GM23338 (cell line): ENCODE measurements at regions not wholly inside any gene's neighbourhood (a gene's known extent, or its start where the extent isn't known, plus 50 kb on each side); places are given as distances from the start of the nearest gene placed in this dataset.

Source experiments
- ATAC-seq: fragments of 200-7000 bp; cut with Tn5 transposase; 3 replicates; pipeline ENCODE4 v1.9.1; 2020
- DNase-seq: peaks from one replicate; pipeline ENCODE4 v3.0.0-alpha.2; 2015; ENCODE audit warnings: low spot score
- H2AFZ ChIP-seq: fragments of 200-600 bp; sonication (generic); 2 replicates; pipeline ENCODE4 v1.8.0; 2016; ENCODE audit warnings: antibody characterized with exemption, mild to moderate bottlenecking, moderate library complexity
- H3F3A ChIP-seq: fragments of 200-600 bp; sonication (generic); replicated peaks from 2 replicates; pipeline ENCODE4 v1.8.0; 2017; ENCODE audit warnings: antibody characterized with exemption, mixed run types, low read depth
- H3K27ac ChIP-seq: fragments of 200-600 bp; sonication (generic); 2 replicates; pipeline ENCODE4 v1.6.1; 2016; ENCODE audit warnings: low read depth
- H3K27me3 ChIP-seq: fragments of 200-600 bp; sonication (generic); 2 replicates; pipeline ENCODE4 v1.8.0; 2016; ENCODE audit warnings: mild to moderate bottlenecking, mixed run types, moderate library complexity; ENCODE audit not compliant: insufficient read depth
- H3K36me3 ChIP-seq: fragments of 200-600 bp; sonication (generic); 2 replicates; pipeline ENCODE4 v1.8.0; 2016; ENCODE audit warnings: mild to moderate bottlenecking; ENCODE audit not compliant: insufficient read depth
- H3K4me1 ChIP-seq: fragments of 200-600 bp; sonication (generic); 2 replicates; pipeline ENCODE4 v1.8.0; 2016; ENCODE audit warnings: mild to moderate bottlenecking, moderate library complexity; ENCODE audit not compliant: insufficient read depth
- H3K4me2 ChIP-seq: fragments of 200-600 bp; sonication (generic); 2 replicates; pipeline ENCODE4 v1.7.1; 2017; ENCODE audit warnings: mixed run types
- H3K4me3 ChIP-seq: fragments of 200-600 bp; sonication (generic); 2 replicates; pipeline ENCODE4 v1.6.1; 2016; ENCODE audit warnings: mixed run types
- H3K79me2 ChIP-seq: fragments of 200-600 bp; sonication (generic); replicated peaks from 2 replicates; pipeline ENCODE4 v1.8.0; 2017; ENCODE audit warnings: mild to moderate bottlenecking; ENCODE audit not compliant: insufficient read depth
- H3K9me2 ChIP-seq: fragments of 200-600 bp; sonication (generic); 2 replicates; pipeline ENCODE4 v1.8.0; 2017; ENCODE audit not compliant: insufficient read depth
- H4K20me1 ChIP-seq: fragments of 200-600 bp; sonication (generic); replicated peaks from 2 replicates; pipeline ENCODE4 v1.8.0; 2017; ENCODE audit warnings: mild to moderate bottlenecking; ENCODE audit not compliant: insufficient read depth
- H3K27ac Mint-ChIP-seq: 2 replicates; pipeline ENCODE4 v1.8.0; 2020; ENCODE audit warnings: inconsistent platforms, mild to moderate bottlenecking, moderate library complexity, mixed read lengths
- H3K27me3 Mint-ChIP-seq: 3 replicates; pipeline ENCODE4 v1.8.0; 2022; ENCODE audit warnings: low read depth, mild to moderate bottlenecking, moderate library complexity, mixed read lengths, inconsistent platforms; ENCODE audit not compliant: insufficient read depth, poor library complexity
- H3K36me3 Mint-ChIP-seq: 3 replicates; pipeline ENCODE4 v1.8.0; 2021; ENCODE audit warnings: low read depth, mild to moderate bottlenecking, inconsistent platforms, moderate library complexity, mixed read lengths
- H3K4me1 Mint-ChIP-seq: 3 replicates; pipeline ENCODE4 v1.8.0; 2020; ENCODE audit warnings: mild to moderate bottlenecking, inconsistent platforms, mixed read lengths
- H3K4me3 Mint-ChIP-seq: 3 replicates; pipeline ENCODE4 v1.8.0; 2021; ENCODE audit warnings: moderate library complexity, mild to moderate bottlenecking, inconsistent platforms, mixed read lengths
- H3K9me3 Mint-ChIP-seq: 3 replicates; pipeline ENCODE4 v1.8.0; 2020; ENCODE audit warnings: moderate library complexity, mild to moderate bottlenecking, inconsistent platforms, mixed read lengths
- EZH2 ChIP-seq: fragments of 200-600 bp; sonication (generic); IDR thresholded peaks from one replicate; pipeline ENCODE4 v1.8.0; 2017; ENCODE audit warnings: antibody characterized with exemption, mild to moderate bottlenecking, low read depth; ENCODE audit not compliant: unreplicated experiment
- EZH2phosphoT487 ChIP-seq: fragments of 200-600 bp; sonication (generic); IDR thresholded peaks from one replicate; pipeline ENCODE4 v1.8.1; 2018; ENCODE audit warnings: antibody characterized with exemption; ENCODE audit not compliant: unreplicated experiment
- POLR2AphosphoS5 ChIP-seq: IDR thresholded peaks from 2 replicates; pipeline ENCODE4 v1.6.1; 2016; ENCODE audit warnings: antibody characterized with exemption, low read depth
- ZNF114 ChIP-seq: fragments of 250-450 bp; sonication (Bioruptor Pico); IDR thresholded peaks from 2 replicates; pipeline ENCODE4 v1.5.0; 2020; ENCODE audit warnings: mild to moderate bottlenecking, moderate library complexity
- ZNF331 ChIP-seq: fragments of 250-450 bp; sonication (Bioruptor Pico); IDR thresholded peaks from 2 replicates; pipeline ENCODE4 v1.5.0; 2020; ENCODE audit warnings: low read depth, mild to moderate bottlenecking, moderate library complexity
- TF ChIP-seq, protein P1 (sequence below), 2 experiments: fragments of 200-600 bp in 1 of 2; sonication (generic) in 1 of 2; conservative IDR thresholded peaks; 2 replicates each; pipeline versions ENCODE4 v1.5.1 to v1.6.1; 2016 to 2017; ENCODE audit warnings: antibody characterized with exemption in 2 of 2, low read depth in 2 of 2, mild to moderate bottlenecking in 2 of 2, moderate library complexity in 1 of 2
- TF ChIP-seq, protein P2 (sequence below): IDR thresholded peaks from one replicate; pipeline ENCODE4 v1.6.1; 2018; ENCODE audit warnings: antibody characterized with exemption; ENCODE audit not compliant: unreplicated experiment
- TF ChIP-seq, protein P3 (sequence below): IDR thresholded peaks from 2 replicates; pipeline ENCODE4 v1.6.1; 2016; ENCODE audit warnings: antibody characterized with exemption

DNA sequence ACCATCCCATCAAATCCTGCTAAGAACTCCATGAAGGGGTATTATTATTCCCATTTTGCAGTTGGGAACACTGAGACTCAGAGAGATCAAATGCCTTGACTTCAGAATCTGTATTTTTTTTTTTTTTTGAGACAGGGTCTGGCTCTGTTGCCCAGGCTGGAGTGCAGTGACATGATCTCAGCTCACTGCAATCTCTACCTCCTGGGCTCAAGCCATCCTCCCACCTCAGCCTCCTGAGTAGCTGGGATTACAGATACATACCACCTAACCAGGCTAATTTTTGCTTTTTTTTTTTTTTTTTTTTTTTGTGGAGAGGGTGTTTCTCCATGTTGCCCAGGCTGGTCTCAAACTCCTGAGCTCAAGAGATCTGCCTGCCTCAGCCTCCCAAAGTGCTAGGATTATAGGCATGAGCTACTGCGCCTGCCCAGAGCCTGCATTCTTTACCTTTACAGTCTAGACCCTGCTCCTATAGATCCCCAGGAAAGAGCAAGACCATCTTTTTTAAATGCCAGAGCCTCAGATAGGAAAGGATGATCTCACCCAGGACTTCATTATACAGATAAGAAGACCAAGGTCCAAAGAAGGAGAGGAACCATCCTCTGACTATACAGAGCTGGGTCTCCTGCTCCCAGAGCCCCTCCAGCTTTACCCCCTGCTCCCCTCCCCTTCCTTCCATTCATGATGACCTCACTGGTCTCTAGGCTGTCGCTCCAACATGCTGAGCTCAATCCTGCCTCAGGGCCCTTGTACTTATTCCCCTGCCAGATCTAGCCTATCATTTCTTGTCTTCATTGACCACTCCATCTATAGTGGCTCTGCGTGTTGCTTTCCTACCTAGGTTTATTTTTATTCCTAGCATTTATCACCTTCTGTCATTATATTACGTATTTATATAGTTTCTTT lies 138.6 kb downstream of the CEBPB start:
- no peak overlapping the region for H3K27ac ChIP-seq
- H3K4me1 Mint-ChIP-seq = no peaks in the 10 kb centered on the region
- H3K9me3 Mint-ChIP-seq = no peaks in the 10 kb centered on the region; the same call in 2 of the 3 replicates
- no peaks in the 10 kb centered on the region for H3K36me3 ChIP-seq
- no peak overlapping the region for H3K4me3 ChIP-seq
- no peaks in the 10 kb centered on the region for H3K27me3 ChIP-seq
- H3K4me1 ChIP-seq = no peaks in the 10 kb centered on the region
- no peaks in the 10 kb centered on the region for H3F3A ChIP-seq
- H3K36me3 Mint-ChIP-seq = no peaks in the 10 kb centered on the region
- no peaks in the 10 kb centered on the region; the same call in 1 of the 2 replicates for H3K9me2 ChIP-seq
- no peak overlapping the region for H3K4me2 ChIP-seq
- H2AFZ ChIP-seq = no peak overlapping the region
- ATAC-seq (no peak), DNase-seq (no peak)
- H3K27ac Mint-ChIP-seq = no peak overlapping the region
- H3K27me3 Mint-ChIP-seq = peaks cover 3% of the 10 kb centered on the region
- TF ChIP-seq, protein P1, sequence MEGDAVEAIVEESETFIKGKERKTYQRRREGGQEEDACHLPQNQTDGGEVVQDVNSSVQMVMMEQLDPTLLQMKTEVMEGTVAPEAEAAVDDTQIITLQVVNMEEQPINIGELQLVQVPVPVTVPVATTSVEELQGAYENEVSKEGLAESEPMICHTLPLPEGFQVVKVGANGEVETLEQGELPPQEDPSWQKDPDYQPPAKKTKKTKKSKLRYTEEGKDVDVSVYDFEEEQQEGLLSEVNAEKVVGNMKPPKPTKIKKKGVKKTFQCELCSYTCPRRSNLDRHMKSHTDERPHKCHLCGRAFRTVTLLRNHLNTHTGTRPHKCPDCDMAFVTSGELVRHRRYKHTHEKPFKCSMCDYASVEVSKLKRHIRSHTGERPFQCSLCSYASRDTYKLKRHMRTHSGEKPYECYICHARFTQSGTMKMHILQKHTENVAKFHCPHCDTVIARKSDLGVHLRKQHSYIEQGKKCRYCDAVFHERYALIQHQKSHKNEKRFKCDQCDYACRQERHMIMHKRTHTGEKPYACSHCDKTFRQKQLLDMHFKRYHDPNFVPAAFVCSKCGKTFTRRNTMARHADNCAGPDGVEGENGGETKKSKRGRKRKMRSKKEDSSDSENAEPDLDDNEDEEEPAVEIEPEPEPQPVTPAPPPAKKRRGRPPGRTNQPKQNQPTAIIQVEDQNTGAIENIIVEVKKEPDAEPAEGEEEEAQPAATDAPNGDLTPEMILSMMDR (conservative IDR thresholded peaks at IDR 0.05; ENCODE audit: low read depth in 2 of 2) = no peak
- TF ChIP-seq EZH2 (no peak), POLR2AphosphoS5 (no peak), ZNF114 (no peak), ZNF331 (no peak), EZH2phosphoT487 (no peak)
- TF ChIP-seq, protein P2, sequence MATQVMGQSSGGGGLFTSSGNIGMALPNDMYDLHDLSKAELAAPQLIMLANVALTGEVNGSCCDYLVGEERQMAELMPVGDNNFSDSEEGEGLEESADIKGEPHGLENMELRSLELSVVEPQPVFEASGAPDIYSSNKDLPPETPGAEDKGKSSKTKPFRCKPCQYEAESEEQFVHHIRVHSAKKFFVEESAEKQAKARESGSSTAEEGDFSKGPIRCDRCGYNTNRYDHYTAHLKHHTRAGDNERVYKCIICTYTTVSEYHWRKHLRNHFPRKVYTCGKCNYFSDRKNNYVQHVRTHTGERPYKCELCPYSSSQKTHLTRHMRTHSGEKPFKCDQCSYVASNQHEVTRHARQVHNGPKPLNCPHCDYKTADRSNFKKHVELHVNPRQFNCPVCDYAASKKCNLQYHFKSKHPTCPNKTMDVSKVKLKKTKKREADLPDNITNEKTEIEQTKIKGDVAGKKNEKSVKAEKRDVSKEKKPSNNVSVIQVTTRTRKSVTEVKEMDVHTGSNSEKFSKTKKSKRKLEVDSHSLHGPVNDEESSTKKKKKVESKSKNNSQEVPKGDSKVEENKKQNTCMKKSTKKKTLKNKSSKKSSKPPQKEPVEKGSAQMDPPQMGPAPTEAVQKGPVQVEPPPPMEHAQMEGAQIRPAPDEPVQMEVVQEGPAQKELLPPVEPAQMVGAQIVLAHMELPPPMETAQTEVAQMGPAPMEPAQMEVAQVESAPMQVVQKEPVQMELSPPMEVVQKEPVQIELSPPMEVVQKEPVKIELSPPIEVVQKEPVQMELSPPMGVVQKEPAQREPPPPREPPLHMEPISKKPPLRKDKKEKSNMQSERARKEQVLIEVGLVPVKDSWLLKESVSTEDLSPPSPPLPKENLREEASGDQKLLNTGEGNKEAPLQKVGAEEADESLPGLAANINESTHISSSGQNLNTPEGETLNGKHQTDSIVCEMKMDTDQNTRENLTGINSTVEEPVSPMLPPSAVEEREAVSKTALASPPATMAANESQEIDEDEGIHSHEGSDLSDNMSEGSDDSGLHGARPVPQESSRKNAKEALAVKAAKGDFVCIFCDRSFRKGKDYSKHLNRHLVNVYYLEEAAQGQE = no peak
- no peaks in the 10 kb centered on the region for H4K20me1 ChIP-seq
- no peak overlapping the region for H3K4me3 Mint-ChIP-seq
- H3K79me2 ChIP-seq = no peaks in the 10 kb centered on the region

DNA sequence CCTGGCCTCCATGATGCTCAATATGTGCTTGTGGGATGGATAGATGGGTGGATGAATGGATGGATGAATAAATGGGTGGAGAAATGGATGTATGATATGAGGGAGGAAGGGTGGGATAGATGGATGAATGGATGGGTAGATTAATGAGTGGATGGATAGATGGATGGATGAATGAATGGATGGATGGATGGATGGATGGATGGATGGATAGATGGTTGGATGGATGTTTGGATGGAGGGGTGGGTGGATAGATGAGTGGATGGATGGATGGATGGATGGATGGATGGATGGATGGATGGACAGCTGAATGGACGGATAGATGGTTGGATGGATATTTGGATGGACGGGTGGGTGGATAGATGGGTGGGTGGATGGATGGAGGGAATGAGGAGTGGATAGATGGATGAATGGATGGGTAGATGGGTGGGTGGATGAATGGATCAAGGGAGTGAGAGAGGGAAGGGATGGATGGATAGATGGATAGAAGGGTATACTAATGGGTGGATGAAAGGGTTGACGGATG lies 139.4 kb downstream of the CEBPB start:
- no peaks in the 10 kb centered on the region for H3K4me1 ChIP-seq
- no peak overlapping the region for H3K4me3 Mint-ChIP-seq

More for the DNA sequence above, 139.4 kb downstream of the CEBPB start:
- Histone ChIP-seq H3K27ac (no peak overlapping the region), H3K4me3 (no peak overlapping the region), H3F3A (no peaks in the 10 kb centered on the region), H3K79me2 (no peaks in the 10 kb centered on the region), H2AFZ (no peak overlapping the region), H3K27me3 (no peaks in the 10 kb centered on the region), H4K20me1 (no peaks in the 10 kb centered on the region), H3K9me2 (no peaks in the 10 kb centered on the region; the same call in 1 of the 2 replicates), H3K4me2 (no peak overlapping the region), H3K36me3 (no peaks in the 10 kb centered on the region)
- no peaks in the 10 kb centered on the region for H3K4me1 Mint-ChIP-seq
- H3K9me3 Mint-ChIP-seq = no peaks in the 10 kb centered on the region; the same call in 2 of the 3 replicates
- no peak for ATAC-seq
- no peaks in the 10 kb centered on the region for H3K36me3 Mint-ChIP-seq
- H3K27me3 Mint-ChIP-seq = peaks cover 3% of the 10 kb centered on the region
- TF ChIP-seq, protein P2 = no peak
- TF ChIP-seq, protein P3, sequence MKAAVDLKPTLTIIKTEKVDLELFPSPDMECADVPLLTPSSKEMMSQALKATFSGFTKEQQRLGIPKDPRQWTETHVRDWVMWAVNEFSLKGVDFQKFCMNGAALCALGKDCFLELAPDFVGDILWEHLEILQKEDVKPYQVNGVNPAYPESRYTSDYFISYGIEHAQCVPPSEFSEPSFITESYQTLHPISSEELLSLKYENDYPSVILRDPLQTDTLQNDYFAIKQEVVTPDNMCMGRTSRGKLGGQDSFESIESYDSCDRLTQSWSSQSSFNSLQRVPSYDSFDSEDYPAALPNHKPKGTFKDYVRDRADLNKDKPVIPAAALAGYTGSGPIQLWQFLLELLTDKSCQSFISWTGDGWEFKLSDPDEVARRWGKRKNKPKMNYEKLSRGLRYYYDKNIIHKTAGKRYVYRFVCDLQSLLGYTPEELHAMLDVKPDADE = no peak
- TF ChIP-seq EZH2 = no peak
- no peak for DNase-seq
- no peak overlapping the region for H3K27ac Mint-ChIP-seq
